ENCODE measurements at regions not wholly inside any gene's neighbourhood (a gene's known extent, or its start where the extent isn't known, plus 50 kb on each side); places are given as distances from the start of the nearest gene placed in this dataset.

- H3K36me3 ChIP-seq (ENCODE audit: control insufficient read depth, insufficient read depth, low read length) = no peaks in the 10 kb centered on the region
- H3K27ac ChIP-seq (ENCODE audit: low read length) = no peak overlapping the region
- ChIA-PET POLR2A (no interaction called here), CTCF (no interaction called here)
- TF ChIP-seq TCF7L2 (IDR thresholded peaks at IDR 0.05; ENCODE audit: low read depth, low read length) (no peak), SIN3A (IDR thresholded peaks at IDR 0.05; ENCODE audit: borderline replicate concordance, insufficient read depth, low read depth, low read length) (no peak), POLR2AphosphoS5 (IDR thresholded peaks at IDR 0.05; ENCODE audit: low read depth, low read length) (no peak)
- TF ChIP-seq, protein P1, sequence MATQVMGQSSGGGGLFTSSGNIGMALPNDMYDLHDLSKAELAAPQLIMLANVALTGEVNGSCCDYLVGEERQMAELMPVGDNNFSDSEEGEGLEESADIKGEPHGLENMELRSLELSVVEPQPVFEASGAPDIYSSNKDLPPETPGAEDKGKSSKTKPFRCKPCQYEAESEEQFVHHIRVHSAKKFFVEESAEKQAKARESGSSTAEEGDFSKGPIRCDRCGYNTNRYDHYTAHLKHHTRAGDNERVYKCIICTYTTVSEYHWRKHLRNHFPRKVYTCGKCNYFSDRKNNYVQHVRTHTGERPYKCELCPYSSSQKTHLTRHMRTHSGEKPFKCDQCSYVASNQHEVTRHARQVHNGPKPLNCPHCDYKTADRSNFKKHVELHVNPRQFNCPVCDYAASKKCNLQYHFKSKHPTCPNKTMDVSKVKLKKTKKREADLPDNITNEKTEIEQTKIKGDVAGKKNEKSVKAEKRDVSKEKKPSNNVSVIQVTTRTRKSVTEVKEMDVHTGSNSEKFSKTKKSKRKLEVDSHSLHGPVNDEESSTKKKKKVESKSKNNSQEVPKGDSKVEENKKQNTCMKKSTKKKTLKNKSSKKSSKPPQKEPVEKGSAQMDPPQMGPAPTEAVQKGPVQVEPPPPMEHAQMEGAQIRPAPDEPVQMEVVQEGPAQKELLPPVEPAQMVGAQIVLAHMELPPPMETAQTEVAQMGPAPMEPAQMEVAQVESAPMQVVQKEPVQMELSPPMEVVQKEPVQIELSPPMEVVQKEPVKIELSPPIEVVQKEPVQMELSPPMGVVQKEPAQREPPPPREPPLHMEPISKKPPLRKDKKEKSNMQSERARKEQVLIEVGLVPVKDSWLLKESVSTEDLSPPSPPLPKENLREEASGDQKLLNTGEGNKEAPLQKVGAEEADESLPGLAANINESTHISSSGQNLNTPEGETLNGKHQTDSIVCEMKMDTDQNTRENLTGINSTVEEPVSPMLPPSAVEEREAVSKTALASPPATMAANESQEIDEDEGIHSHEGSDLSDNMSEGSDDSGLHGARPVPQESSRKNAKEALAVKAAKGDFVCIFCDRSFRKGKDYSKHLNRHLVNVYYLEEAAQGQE (IDR thresholded peaks at IDR 0.05; ENCODE audit: insufficient read depth in 1 of 2, low read depth in 2 of 2, low read length in 1 of 2) = no peak
- TF ChIP-seq, protein P2, sequence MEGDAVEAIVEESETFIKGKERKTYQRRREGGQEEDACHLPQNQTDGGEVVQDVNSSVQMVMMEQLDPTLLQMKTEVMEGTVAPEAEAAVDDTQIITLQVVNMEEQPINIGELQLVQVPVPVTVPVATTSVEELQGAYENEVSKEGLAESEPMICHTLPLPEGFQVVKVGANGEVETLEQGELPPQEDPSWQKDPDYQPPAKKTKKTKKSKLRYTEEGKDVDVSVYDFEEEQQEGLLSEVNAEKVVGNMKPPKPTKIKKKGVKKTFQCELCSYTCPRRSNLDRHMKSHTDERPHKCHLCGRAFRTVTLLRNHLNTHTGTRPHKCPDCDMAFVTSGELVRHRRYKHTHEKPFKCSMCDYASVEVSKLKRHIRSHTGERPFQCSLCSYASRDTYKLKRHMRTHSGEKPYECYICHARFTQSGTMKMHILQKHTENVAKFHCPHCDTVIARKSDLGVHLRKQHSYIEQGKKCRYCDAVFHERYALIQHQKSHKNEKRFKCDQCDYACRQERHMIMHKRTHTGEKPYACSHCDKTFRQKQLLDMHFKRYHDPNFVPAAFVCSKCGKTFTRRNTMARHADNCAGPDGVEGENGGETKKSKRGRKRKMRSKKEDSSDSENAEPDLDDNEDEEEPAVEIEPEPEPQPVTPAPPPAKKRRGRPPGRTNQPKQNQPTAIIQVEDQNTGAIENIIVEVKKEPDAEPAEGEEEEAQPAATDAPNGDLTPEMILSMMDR (IDR thresholded peaks at IDR 0.05) = no peak
- no peak overlapping the region for H3K4me3 ChIP-seq (ENCODE audit: low read depth in 2 of 2, low read length in 2 of 2)
- ATAC-seq (no peak), DNase-seq (ENCODE audit: low read depth, low spot score) (no peak)
- in situ Hi-C loops (cut with HindIII; ENCODE audit: low pct_unique_long_range_greater_than_20kb, low sequenced_read_pairs) = no loop called here
- no TSS peak for BruUV-seq (replicated peaks)
- H3K4me1 ChIP-seq (ENCODE audit: control insufficient read depth, insufficient read depth, low read length) = no peaks in the 10 kb centered on the region
- H3K27me3 ChIP-seq (ENCODE audit: control insufficient read depth, insufficient read depth, low read length) = no peaks in the 10 kb centered on the region
- intact Hi-C loops (cut with micrococcal nuclease; ENCODE audit: unreplicated experiment) = no loop called here
- H3K9me3 ChIP-seq (ENCODE audit: control insufficient read depth, insufficient read depth, low read depth, low read length) = no peaks in the 10 kb centered on the region
Measured at GRCh38 chr13:68609661-68610060, 1379.5 kb upstream of the PCDH9 start.

DNA sequence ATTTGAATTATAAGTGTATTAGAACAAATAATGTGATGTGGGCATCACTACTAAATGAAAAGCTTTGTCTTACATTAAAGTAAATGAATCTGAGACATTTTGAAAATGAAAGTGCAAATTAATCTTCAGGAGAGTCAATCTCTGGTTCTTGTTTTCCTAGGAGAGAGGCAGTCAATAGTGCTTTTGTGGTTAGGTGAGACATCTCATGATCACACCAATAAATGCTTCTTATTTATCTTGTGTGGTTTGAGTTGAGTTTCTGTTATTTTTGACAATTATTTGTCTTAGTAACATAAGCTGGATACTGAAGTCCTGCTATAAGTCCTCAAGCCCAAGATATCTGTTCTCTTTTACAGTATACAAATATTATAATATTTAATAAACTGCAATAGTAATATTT, 1378.0 kb upstream of the PCDH9 start:
- ChIA-PET CTCF (no interaction called here), POLR2A (interaction anchor here (0.6 kb wide), 1 partner anchor 24 kb away, joined by 3 read pairs; no protein-coding TSS in a partner anchor)
- Histone ChIP-seq H3K27me3 (ENCODE audit: control insufficient read depth, insufficient read depth, low read length) (no peaks in the 10 kb centered on the region), H3K27ac (ENCODE audit: low read length) (peak overlapping the region; percentile 44; the same call in 1 of the 2 replicates), H3K36me3 (ENCODE audit: control insufficient read depth, insufficient read depth, low read length) (no peaks in the 10 kb centered on the region), H3K4me3 (ENCODE audit: low read depth in 2 of 2, low read length in 2 of 2) (peak overlapping the region in 1 of 2 experiments; percentile 24; a peak in 1 of 4 replicates), H3K9me3 (ENCODE audit: control insufficient read depth, insufficient read depth, low read depth, low read length) (no peaks in the 10 kb centered on the region), H3K4me1 (ENCODE audit: control insufficient read depth, insufficient read depth, low read length) (no peaks in the 10 kb centered on the region)
- in situ Hi-C loops (cut with HindIII; ENCODE audit: low pct_unique_long_range_greater_than_20kb, low sequenced_read_pairs) (no loop called here), intact Hi-C loops (cut with micrococcal nuclease; ENCODE audit: unreplicated experiment) (no loop called here)
- ATAC-seq (no peak), DNase-seq (ENCODE audit: low read depth, low spot score) (no peak)
- BruUV-seq (replicated peaks) = no TSS peak
- no peak for TF ChIP-seq POLR2AphosphoS5 (IDR thresholded peaks at IDR 0.05; ENCODE audit: low read depth, low read length)
- TF ChIP-seq, protein P1 (IDR thresholded peaks at IDR 0.05; ENCODE audit: insufficient read depth in 1 of 2, low read depth in 2 of 2, low read length in 1 of 2) = no peak
- TF ChIP-seq, protein P2 (IDR thresholded peaks at IDR 0.05) = no peak
- no peak for TF ChIP-seq SIN3A (IDR thresholded peaks at IDR 0.05; ENCODE audit: borderline replicate concordance, insufficient read depth, low read depth, low read length)
- no peak for TF ChIP-seq TCF7L2 (IDR thresholded peaks at IDR 0.05; ENCODE audit: low read depth, low read length)
